OCI-LY3 (cell line): ENCODE measurements at regions not wholly inside any gene's neighbourhood (a gene's known extent, or its start where the extent isn't known, plus 50 kb on each side); places are given as distances from the start of the nearest gene placed in this dataset.
A peak's percentile ranks its signal among the peaks of the same experiment; 100 is the strongest.

Experiments used
- H2AFZ ChIP-seq: fragments of 200-600, 300-600 bp; shearing (Covaris generic); 2 replicates; pipeline ENCODE4 v1.6.0; 2014; ENCODE audit warnings: antibody characterized with exemption, low read depth, low read length
- H3K27ac ChIP-seq: fragments of 200-600, 300-600 bp; sonication (generic); 2 replicates; pipeline ENCODE4 v1.5.1; 2014; ENCODE audit warnings: mild to moderate bottlenecking, low read length, moderate library complexity, mixed read lengths
- H3K27me3 ChIP-seq: fragments of 200-600, 300-600 bp; sonication (generic); 2 replicates; pipeline ENCODE4 v1.6.1; 2014; ENCODE audit warnings: low read depth, low read length, mixed read lengths
- H3K36me3 ChIP-seq: fragments of 200-600, 300-600 bp; sonication (generic); replicated peaks from 2 replicates; pipeline ENCODE3; 2014; ENCODE audit warnings: low read depth, low read length, mixed read lengths
- H3K4me1 ChIP-seq: fragments of 300-600, 200-600 bp; sonication (generic); 2 replicates; pipeline ENCODE4 v1.6.1; 2014; ENCODE audit warnings: low read length, mixed read lengths
- H3K4me2 ChIP-seq: fragments of 200-600, 300-600 bp; sonication (generic); 2 replicates; pipeline ENCODE4 v1.6.1; 2014; ENCODE audit warnings: low read length, mixed read lengths
- H3K4me3 ChIP-seq: fragments of 300-600, 200-600 bp; sonication (generic); 2 replicates; pipeline ENCODE4 v1.5.1; 2014; ENCODE audit warnings: antibody characterized with exemption, mild to moderate bottlenecking, low read length, moderate library complexity
- H3K79me2 ChIP-seq: fragments of 300-600, 200-600 bp; shearing (Covaris generic); 2 replicates; pipeline ENCODE4 v1.6.1; 2014; ENCODE audit warnings: mild to moderate bottlenecking, low read length, mixed read lengths
- H3K9ac ChIP-seq: fragments of 300-600, 200-600 bp; shearing (Covaris generic); 2 replicates; pipeline ENCODE4 v1.6.0; 2014; ENCODE audit warnings: mild to moderate bottlenecking, low read length, moderate library complexity
- H3K9me3 ChIP-seq: fragments of 200-600, 300-600 bp; shearing (Covaris generic); 2 replicates; pipeline ENCODE4 v1.6.1; 2014; ENCODE audit warnings: low read length, mixed read lengths; ENCODE audit not compliant: insufficient read depth
- H4K20me1 ChIP-seq: fragments of 200-600, 300-600 bp; sonication (generic); 2 replicates; pipeline ENCODE4 v1.6.1; 2016; ENCODE audit warnings: low read length, mixed read lengths; ENCODE audit not compliant: insufficient read depth
- EZH2phosphoT487 ChIP-seq: fragments of 200-600 bp; shearing (Covaris generic); IDR thresholded peaks from 2 replicates; pipeline ENCODE4 v1.6.1; 2018; ENCODE audit warnings: antibody characterized with exemption, mixed run types, low read depth
- TF ChIP-seq, protein P1 (sequence below): fragments of 200-600, 300-600 bp; sonication (generic); IDR thresholded peaks from 2 replicates; pipeline ENCODE4 v1.5.1; 2014; ENCODE audit warnings: antibody characterized with exemption, low read length, low read depth

DNA sequence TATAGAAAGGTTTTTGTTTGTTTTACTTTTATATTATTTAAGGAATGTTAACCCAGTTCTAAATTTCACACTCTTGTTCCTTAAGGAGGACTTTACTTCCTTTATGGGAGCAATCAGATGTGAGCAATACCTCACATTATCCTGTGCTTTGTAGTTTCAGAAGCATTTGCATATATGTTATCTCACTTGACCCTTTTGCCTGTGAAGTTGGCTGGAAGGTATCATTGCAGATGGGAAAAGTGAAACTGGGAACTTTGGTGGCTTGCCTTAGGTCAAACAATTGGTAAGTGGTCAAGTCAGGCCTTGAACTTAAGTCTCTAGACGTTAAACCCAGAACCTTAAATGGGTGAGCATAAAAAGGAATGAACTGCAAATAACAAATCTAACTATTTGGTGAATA lies 90.6 kb downstream of the AREG start:
- no peak overlapping the region for H3K9ac ChIP-seq
- no peak overlapping the region for H3K27ac ChIP-seq
- no peaks in the 10 kb centered on the region for H3K79me2 ChIP-seq
- H3K27me3 ChIP-seq = 0 out of 2 replicates have a peak, but pooled peaks cover 12% of the 10 kb centered on the region
- H3K36me3 ChIP-seq = no peaks in the 10 kb centered on the region
- H3K4me3 ChIP-seq = no peak overlapping the region
- no peaks in the 10 kb centered on the region for H4K20me1 ChIP-seq
- no peaks in the 10 kb centered on the region for H3K9me3 ChIP-seq
- H3K4me1 ChIP-seq = peaks cover 9% of the 10 kb centered on the region
- H3K4me2 ChIP-seq = no peak overlapping the region
- no peak for TF ChIP-seq EZH2phosphoT487
- TF ChIP-seq, protein P1, sequence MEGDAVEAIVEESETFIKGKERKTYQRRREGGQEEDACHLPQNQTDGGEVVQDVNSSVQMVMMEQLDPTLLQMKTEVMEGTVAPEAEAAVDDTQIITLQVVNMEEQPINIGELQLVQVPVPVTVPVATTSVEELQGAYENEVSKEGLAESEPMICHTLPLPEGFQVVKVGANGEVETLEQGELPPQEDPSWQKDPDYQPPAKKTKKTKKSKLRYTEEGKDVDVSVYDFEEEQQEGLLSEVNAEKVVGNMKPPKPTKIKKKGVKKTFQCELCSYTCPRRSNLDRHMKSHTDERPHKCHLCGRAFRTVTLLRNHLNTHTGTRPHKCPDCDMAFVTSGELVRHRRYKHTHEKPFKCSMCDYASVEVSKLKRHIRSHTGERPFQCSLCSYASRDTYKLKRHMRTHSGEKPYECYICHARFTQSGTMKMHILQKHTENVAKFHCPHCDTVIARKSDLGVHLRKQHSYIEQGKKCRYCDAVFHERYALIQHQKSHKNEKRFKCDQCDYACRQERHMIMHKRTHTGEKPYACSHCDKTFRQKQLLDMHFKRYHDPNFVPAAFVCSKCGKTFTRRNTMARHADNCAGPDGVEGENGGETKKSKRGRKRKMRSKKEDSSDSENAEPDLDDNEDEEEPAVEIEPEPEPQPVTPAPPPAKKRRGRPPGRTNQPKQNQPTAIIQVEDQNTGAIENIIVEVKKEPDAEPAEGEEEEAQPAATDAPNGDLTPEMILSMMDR = no peak
- H2AFZ ChIP-seq = no peak overlapping the region

- TF ChIP-seq, protein P1 = peak; percentile 58
- no peak for TF ChIP-seq EZH2phosphoT487
- Histone ChIP-seq H3K4me1 (peaks cover 11% of the 10 kb centered on the region), H3K4me2 (no peak overlapping the region), H3K27ac (no peak overlapping the region), H2AFZ (no peak overlapping the region), H3K9ac (no peak overlapping the region), H3K36me3 (no peaks in the 10 kb centered on the region), H3K9me3 (no peaks in the 10 kb centered on the region), H3K79me2 (no peaks in the 10 kb centered on the region), H3K4me3 (no peak overlapping the region), H3K27me3 (peaks cover 17% of the 10 kb centered on the region; the same call in 1 of the 2 replicates), H4K20me1 (no peaks in the 10 kb centered on the region)
Observed at GRCh38 chr4:74536557-74536956, 91.6 kb downstream of the AREG start.

DNA sequence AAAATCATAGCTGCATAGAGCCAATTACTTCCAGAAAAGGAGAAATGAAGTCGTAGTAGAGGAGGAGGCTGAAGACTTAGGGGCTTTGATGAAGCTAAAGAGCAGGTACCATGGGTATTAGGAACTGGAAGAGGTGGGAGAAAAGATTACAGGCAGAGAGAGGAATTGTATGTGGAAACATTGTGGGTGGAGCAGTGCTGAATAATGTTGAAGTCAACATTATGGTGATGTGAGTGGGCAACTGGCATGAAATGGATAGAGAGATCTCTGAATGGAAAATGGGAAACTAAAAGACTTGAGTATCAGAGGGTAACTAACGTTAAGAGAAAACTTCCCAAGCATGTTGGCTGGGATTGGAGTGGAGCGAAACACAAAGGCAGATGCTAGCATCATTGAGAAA lies 92.5 kb downstream of the AREG start:
- TF ChIP-seq EZH2phosphoT487 = no peak
- TF ChIP-seq, protein P1 = no peak

GRCh38 chr4:74539044-74539790 lies 94.3 kb downstream of the AREG start:
- no peak overlapping the region for H3K4me2 ChIP-seq

More for the DNA sequence above, 92.5 kb downstream of the AREG start:
- Histone ChIP-seq H3K9me3 (no peaks in the 10 kb centered on the region), H3K4me1 (peaks cover 13% of the 10 kb centered on the region), H3K4me3 (no peak overlapping the region), H2AFZ (no peak overlapping the region), H3K36me3 (no peaks in the 10 kb centered on the region), H3K27ac (no peak overlapping the region), H3K27me3 (peaks cover 21% of the 10 kb centered on the region; the same call in 1 of the 2 replicates), H3K9ac (no peak overlapping the region), H3K79me2 (no peaks in the 10 kb centered on the region), H3K4me2 (no peak overlapping the region), H4K20me1 (no peaks in the 10 kb centered on the region)

More at GRCh38 chr4:74539044-74539790, 94.3 kb downstream of the AREG start:
- no peak overlapping the region for H3K27ac ChIP-seq
- no peak overlapping the region for H3K9ac ChIP-seq
- no peaks in the 10 kb centered on the region for H3K36me3 ChIP-seq
- peaks cover 15% of the 10 kb centered on the region; the same call in 1 of the 2 replicates for H3K27me3 ChIP-seq
- H3K4me3 ChIP-seq = no peak overlapping the region
- TF ChIP-seq EZH2phosphoT487 = no peak
- TF ChIP-seq, protein P1 = no peak
- H2AFZ ChIP-seq = no peak overlapping the region
- no peaks in the 10 kb centered on the region for H3K9me3 ChIP-seq
- no peaks in the 10 kb centered on the region for H4K20me1 ChIP-seq
- H3K4me1 ChIP-seq = peaks cover 27% of the 10 kb centered on the region
- no peaks in the 10 kb centered on the region for H3K79me2 ChIP-seq
